Testis (tissue), 2 donors: ENCODE measurements at regions not wholly inside any gene's neighbourhood (a gene's known extent, or its start where the extent isn't known, plus 50 kb on each side); places are given as distances from the start of the nearest gene placed in this dataset.

Experiments
- POLR2A ChIP-seq: fragments of 450-650 bp; IDR thresholded peaks from one replicate; pipeline ENCODE4 v1.6.1; 2017; ENCODE audit warnings: antibody characterized with exemption, mild to moderate bottlenecking, moderate library complexity
- TF ChIP-seq, protein P1 (sequence below), 3 experiments: fragments of 450-650 bp in 2 of 3; fragments of 200-600 bp in 1 of 3; sonication (generic) in 1 of 3; IDR thresholded peaks; one replicate each; pipeline ENCODE4 v1.5.1; 2016 to 2019; ENCODE audit warnings: antibody characterized with exemption in 3 of 3, mild to moderate bottlenecking in 2 of 3, moderate library complexity in 1 of 3

DNA sequence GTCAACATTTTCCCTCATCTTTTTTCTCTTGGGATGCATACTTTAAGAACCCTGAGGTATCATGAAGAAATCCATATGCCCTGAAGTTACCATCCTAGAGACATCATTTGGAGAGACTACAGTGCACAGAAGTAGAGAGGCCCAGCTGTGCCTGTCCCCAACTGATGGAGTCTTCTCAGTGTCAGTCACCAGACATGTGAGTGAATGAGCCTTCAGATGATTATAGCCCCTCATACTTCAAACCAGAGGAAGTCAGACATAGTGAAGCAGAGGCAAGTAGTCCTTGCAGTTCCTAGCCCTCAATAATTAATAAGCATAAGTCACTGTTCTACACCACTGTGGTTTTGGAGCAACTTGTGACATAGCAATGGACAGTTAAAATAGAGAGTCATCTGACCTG, 194.4 kb upstream of the ITGA4 start:
- TF ChIP-seq, protein P1, sequence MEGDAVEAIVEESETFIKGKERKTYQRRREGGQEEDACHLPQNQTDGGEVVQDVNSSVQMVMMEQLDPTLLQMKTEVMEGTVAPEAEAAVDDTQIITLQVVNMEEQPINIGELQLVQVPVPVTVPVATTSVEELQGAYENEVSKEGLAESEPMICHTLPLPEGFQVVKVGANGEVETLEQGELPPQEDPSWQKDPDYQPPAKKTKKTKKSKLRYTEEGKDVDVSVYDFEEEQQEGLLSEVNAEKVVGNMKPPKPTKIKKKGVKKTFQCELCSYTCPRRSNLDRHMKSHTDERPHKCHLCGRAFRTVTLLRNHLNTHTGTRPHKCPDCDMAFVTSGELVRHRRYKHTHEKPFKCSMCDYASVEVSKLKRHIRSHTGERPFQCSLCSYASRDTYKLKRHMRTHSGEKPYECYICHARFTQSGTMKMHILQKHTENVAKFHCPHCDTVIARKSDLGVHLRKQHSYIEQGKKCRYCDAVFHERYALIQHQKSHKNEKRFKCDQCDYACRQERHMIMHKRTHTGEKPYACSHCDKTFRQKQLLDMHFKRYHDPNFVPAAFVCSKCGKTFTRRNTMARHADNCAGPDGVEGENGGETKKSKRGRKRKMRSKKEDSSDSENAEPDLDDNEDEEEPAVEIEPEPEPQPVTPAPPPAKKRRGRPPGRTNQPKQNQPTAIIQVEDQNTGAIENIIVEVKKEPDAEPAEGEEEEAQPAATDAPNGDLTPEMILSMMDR (IDR thresholded peaks at IDR 0.05) = no peak
- no peak for TF ChIP-seq POLR2A
